ENCODE measurements at regions not wholly inside any gene's neighbourhood (a gene's known extent, or its start where the extent isn't known, plus 50 kb on each side); places are given as distances from the start of the nearest gene placed in this dataset.

- TF ChIP-seq CTCF (IDR thresholded peaks at IDR 0.05) = peak in 1 of 5 experiments; percentile 22
- no peak for TF ChIP-seq POLR2A (IDR thresholded peaks at IDR 0.05)
- no peak for TF ChIP-seq EP300 (IDR thresholded peaks at IDR 0.05)
Measured at GRCh38 chr10:78973901-78974616, 94.7 kb upstream of the ZMIZ1 start.

Data from tibial nerve (tissue), 4 donors.